ENCODE measurements at regions not wholly inside any gene's neighbourhood (a gene's known extent, or its start where the extent isn't known, plus 50 kb on each side); places are given as distances from the start of the nearest gene placed in this dataset.

- no peak for ATAC-seq (ENCODE audit: low FRiP score)
- no peak for TF ChIP-seq CTCF (IDR thresholded peaks at IDR 0.05)
- no peak for DNase-seq (ENCODE audit: low spot score)
Measured at GRCh38 chr14:76304536-76305267, 71.2 kb upstream of the ESRRB start.

GRCh38 chr14:76305268-76305826 is 70.6 kb upstream of the ESRRB start:
- DNase-seq (ENCODE audit: low spot score) = no peak
- ATAC-seq (ENCODE audit: low FRiP score) = no peak
- no peak for TF ChIP-seq CTCF (IDR thresholded peaks at IDR 0.05)

- no peak for TF ChIP-seq CTCF (IDR thresholded peaks at IDR 0.05)
- no peak for ATAC-seq (ENCODE audit: low FRiP score)
- no peak for DNase-seq (ENCODE audit: low spot score)
Measured at GRCh38 chr14:76306131-76306530, 69.8 kb upstream of the ESRRB start.

- TF ChIP-seq CTCF (IDR thresholded peaks at IDR 0.05) = no peak
- no peak for DNase-seq (ENCODE audit: low spot score)
- ATAC-seq (ENCODE audit: low FRiP score) = no peak
Measured at GRCh38 chr14:76307786-76308780, 67.9 kb upstream of the ESRRB start.

GRCh38 chr14:76309572-76310162 is 66.3 kb upstream of the ESRRB start:
- ATAC-seq (ENCODE audit: low FRiP score) (no peak), DNase-seq (ENCODE audit: low spot score) (no peak)
- no peak for TF ChIP-seq CTCF (IDR thresholded peaks at IDR 0.05)

GRCh38 chr14:76311079-76311758 is 64.7 kb upstream of the ESRRB start:
- no peak for ATAC-seq (ENCODE audit: low FRiP score)
- no peak for TF ChIP-seq CTCF (IDR thresholded peaks at IDR 0.05)
- no peak for DNase-seq (ENCODE audit: low spot score)

All from omental fat pad (tissue), 3 donors.